Stimulated activated naive CD8-positive, alpha-beta T cell treated with anti-CD3 and anti-CD28 coated beads, Interleukin-15, amount 100 ng/mL, for 72 hours (primary cell): ENCODE measurements at regions not wholly inside any gene's neighbourhood (a gene's known extent, or its start where the extent isn't known, plus 50 kb on each side); places are given as distances from the start of the nearest gene placed in this dataset.
"Not testable (repeated sequence)": the region's sequence is repeated elsewhere in the genome, so short reads cannot be mapped to it uniquely, and the experiment has no call there.

Source experiments
- ATAC-seq: fragments of 150-1000 bp; cut with Tn5 transposase; 2 replicates; pipeline ENCODE4 v1.10.0; 2021; ENCODE audit warnings: mild to moderate bottlenecking, moderate library complexity
- DNase-seq, 2 donors: peaks; one replicate each; pipeline ENCODE4 v3.0.0; 2021 to 2022
- H3K27ac Mint-ChIP-seq, 2 donors: one replicate each; pipeline ENCODE4 v1.8.0; 2022; ENCODE audit warnings: mild to moderate bottlenecking in 2 of 2, mixed read lengths in 2 of 2, moderate library complexity in 2 of 2
- H3K27me3 Mint-ChIP-seq: one replicate; pipeline ENCODE4 v1.8.0; 2022; ENCODE audit warnings: mixed read lengths
- H3K4me1 Mint-ChIP-seq: one replicate; pipeline ENCODE4 v1.8.0; 2022; ENCODE audit warnings: mild to moderate bottlenecking, mixed read lengths
- H3K4me3 Mint-ChIP-seq, 2 donors: one replicate each; pipeline ENCODE4 v1.8.0; 2022; ENCODE audit warnings: mild to moderate bottlenecking in 2 of 2, mixed read lengths in 2 of 2, moderate library complexity in 1 of 2
- H3K9me3 Mint-ChIP-seq, 2 donors: one replicate each; pipeline ENCODE4 v1.8.0; 2022; ENCODE audit warnings: mixed read lengths in 2 of 2

- ATAC-seq = no peak
- no peak overlapping the region for H3K27ac Mint-ChIP-seq
- H3K4me3 Mint-ChIP-seq = no peak overlapping the region
- peaks cover 17 to 38% of the 10 kb centered on the region in 2 donors for H3K9me3 Mint-ChIP-seq
- DNase-seq = no peak
- no peaks in the 10 kb centered on the region for H3K27me3 Mint-ChIP-seq
- no peaks in the 10 kb centered on the region for H3K4me1 Mint-ChIP-seq
Observed at GRCh38 chr13:65310663-65311328, 1919.3 kb downstream of the PCDH9 start.

GRCh38 chr13:65309906-65310305 lies 1920.2 kb downstream of the PCDH9 start:
- no peak for ATAC-seq
- no peak overlapping the region for H3K4me3 Mint-ChIP-seq
- H3K9me3 Mint-ChIP-seq = peaks cover 15 to 32% of the 10 kb centered on the region in 2 donors
- H3K4me1 Mint-ChIP-seq = no peaks in the 10 kb centered on the region
- no peak for DNase-seq
- no peak overlapping the region for H3K27ac Mint-ChIP-seq
- no peaks in the 10 kb centered on the region for H3K27me3 Mint-ChIP-seq

GRCh38 chr13:65308729-65309128 lies 1921.4 kb downstream of the PCDH9 start:
- not testable (repeated sequence) for H3K27me3 Mint-ChIP-seq, H3K4me1 Mint-ChIP-seq, H3K27ac Mint-ChIP-seq, H3K4me3 Mint-ChIP-seq, ATAC-seq, DNase-seq
- peaks cover 6 to 25% of the 10 kb centered on the region in 2 donors for H3K9me3 Mint-ChIP-seq

DNA sequence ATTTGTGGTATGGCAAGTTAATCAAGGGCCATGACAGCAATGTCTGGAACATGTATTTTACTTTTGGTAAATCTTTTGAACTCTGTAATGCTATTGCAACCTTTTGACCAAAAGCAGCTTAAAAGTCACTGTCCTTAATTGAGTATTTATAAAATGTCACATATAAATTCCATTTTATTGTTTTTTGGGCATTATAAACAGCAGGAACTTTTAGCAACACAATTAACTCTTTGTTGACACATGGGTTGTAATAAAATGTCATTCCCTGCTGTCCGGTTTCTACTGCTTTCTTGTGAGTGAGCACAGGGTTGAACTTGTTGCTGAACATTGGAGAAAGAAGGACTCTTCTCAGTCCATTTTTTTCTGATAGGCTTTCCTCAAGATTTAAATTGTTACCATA lies 1923.1 kb downstream of the PCDH9 start:
- H3K27me3 Mint-ChIP-seq = no peaks in the 10 kb centered on the region
- H3K4me1 Mint-ChIP-seq = no peaks in the 10 kb centered on the region
- ATAC-seq (no peak), DNase-seq (no peak)
- peaks cover 6 to 25% of the 10 kb centered on the region in 2 donors for H3K9me3 Mint-ChIP-seq
- H3K27ac Mint-ChIP-seq = no peak overlapping the region
- no peak overlapping the region for H3K4me3 Mint-ChIP-seq

GRCh38 chr13:65302691-65303090 lies 1927.4 kb downstream of the PCDH9 start:
- Mint-ChIP-seq H3K9me3 (peaks cover 0 to 6% of the 10 kb centered on the region in 2 donors), H3K27me3 (no peaks in the 10 kb centered on the region)
- no peak for DNase-seq

DNA sequence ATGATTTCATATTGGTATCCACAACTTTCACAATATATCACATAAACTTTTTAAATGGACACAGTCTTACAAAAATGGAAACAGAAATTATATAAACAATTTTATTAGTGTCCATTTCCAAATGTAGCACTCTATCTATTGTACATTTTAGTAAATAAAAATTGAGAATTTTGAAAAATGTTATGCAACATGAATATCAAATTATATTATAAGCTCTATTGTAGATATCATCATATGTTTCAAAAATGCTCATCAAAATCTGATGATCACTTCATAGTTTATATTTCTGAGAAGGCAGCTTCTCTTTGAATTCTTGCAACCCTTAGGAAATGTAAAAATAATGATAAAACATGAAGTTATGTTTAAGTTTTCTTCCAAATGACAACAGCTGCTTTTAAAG lies 1928.6 kb downstream of the PCDH9 start:
- no peak for ATAC-seq
- Mint-ChIP-seq H3K27me3 (no peaks in the 10 kb centered on the region), H3K4me3 (no peak overlapping the region)

More at GRCh38 chr13:65302691-65303090, 1927.4 kb downstream of the PCDH9 start:
- ATAC-seq = no peak
- H3K27ac Mint-ChIP-seq = no peak overlapping the region
- H3K4me1 Mint-ChIP-seq = no peaks in the 10 kb centered on the region
- H3K4me3 Mint-ChIP-seq = no peak overlapping the region

DNA sequence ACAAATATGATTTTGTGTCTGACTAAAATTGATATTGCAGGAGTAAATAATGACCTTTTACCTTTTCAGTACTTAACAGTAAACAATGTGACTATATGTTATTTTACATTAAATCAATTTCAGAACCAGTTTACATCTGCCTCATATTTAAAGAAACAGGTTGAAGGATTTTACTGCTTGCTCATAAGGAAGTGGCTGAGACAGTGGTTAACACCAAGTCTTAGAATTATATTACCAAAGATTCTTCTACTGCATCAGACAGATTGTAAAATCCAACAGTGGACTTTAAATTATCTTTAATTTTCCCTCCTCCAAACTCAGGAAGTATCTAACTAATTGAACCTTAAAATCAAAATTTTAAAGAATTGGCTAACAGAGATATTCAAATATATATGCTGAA lies 1929.9 kb downstream of the PCDH9 start:
- ATAC-seq (no peak), DNase-seq (no peak)
- Mint-ChIP-seq H3K27me3 (no peaks in the 10 kb centered on the region), H3K9me3 (peaks cover 0 to 6% of the 10 kb centered on the region in 2 donors), H3K4me3 (no peak overlapping the region), H3K4me1 (no peaks in the 10 kb centered on the region), H3K27ac (no peak overlapping the region)

More for the DNA sequence above, 1928.6 kb downstream of the PCDH9 start:
- no peak for DNase-seq
- Mint-ChIP-seq H3K27ac (no peak overlapping the region), H3K9me3 (peaks cover 0 to 6% of the 10 kb centered on the region in 2 donors), H3K4me1 (no peaks in the 10 kb centered on the region)

- Mint-ChIP-seq H3K4me3 (no peak overlapping the region), H3K27ac (no peak overlapping the region), H3K9me3 (peaks cover 0 to 6% of the 10 kb centered on the region in 2 donors), H3K27me3 (no peaks in the 10 kb centered on the region), H3K4me1 (no peaks in the 10 kb centered on the region)
- DNase-seq (no peak), ATAC-seq (no peak)
Observed at GRCh38 chr13:65293530-65294198, 1936.5 kb downstream of the PCDH9 start.

GRCh38 chr13:65292488-65292901 lies 1937.6 kb downstream of the PCDH9 start:
- DNase-seq (no peak), ATAC-seq (no peak)
- no peak overlapping the region for H3K27ac Mint-ChIP-seq
- H3K27me3 Mint-ChIP-seq = no peaks in the 10 kb centered on the region
- H3K9me3 Mint-ChIP-seq = no peaks in the 10 kb centered on the region
- H3K4me1 Mint-ChIP-seq = no peaks in the 10 kb centered on the region
- H3K4me3 Mint-ChIP-seq = no peak overlapping the region

- Mint-ChIP-seq H3K4me3 (no peak overlapping the region), H3K4me1 (no peaks in the 10 kb centered on the region), H3K9me3 (peaks cover 0 to 7% of the 10 kb centered on the region in 2 donors), H3K27ac (no peak overlapping the region), H3K27me3 (no peaks in the 10 kb centered on the region)
- DNase-seq = no peak
- no peak for ATAC-seq
Observed at GRCh38 chr13:65287405-65287804, 1942.7 kb downstream of the PCDH9 start.

DNA sequence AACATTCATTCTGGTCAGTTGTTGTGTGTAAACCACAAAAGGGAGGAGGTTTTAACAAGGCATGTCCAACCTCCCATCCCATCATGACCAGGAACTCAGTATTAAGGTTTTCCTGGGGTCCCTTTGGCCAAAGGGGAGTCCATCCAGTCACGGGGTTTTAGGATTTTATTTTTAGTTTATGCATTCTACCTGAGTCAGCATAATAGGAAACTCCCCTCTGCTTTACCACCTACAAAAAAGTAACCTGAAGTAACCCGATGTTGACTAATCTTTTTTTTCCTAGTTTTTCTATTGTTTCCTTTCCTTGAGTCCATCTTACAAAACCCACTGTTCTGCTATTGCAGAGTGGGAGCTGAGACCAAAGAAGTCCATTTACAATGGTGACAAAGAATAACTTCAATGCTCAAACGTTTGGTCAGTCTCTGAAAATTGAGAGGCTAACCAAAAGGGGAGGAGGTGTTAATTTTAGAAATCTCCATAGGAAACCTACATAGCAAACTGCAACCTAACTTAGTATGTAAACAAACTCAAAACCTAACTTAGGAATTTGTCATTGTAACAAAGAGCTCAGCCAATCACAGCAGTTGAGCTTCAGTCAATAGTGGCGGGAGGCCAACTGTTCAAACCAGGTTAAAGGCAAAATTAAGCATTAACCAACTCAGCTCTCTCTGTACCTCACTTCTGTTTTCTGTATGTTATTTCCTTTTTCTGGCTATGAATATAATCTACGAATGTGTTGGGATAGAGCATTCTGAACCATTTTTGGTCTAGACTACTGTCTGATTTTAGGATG lies 1954.1 kb downstream of the PCDH9 start:
- Mint-ChIP-seq H3K9me3 (peaks cover 13 to 15% of the 10 kb centered on the region in 2 donors), H3K4me3 (no peak overlapping the region), H3K27ac (no peak overlapping the region), H3K27me3 (no peaks in the 10 kb centered on the region), H3K4me1 (no peaks in the 10 kb centered on the region)
- no peak for DNase-seq
- ATAC-seq = no peak

- Mint-ChIP-seq H3K4me3 (no peak overlapping the region), H3K27me3 (no peaks in the 10 kb centered on the region), H3K9me3 (peaks cover 13 to 16% of the 10 kb centered on the region in 2 donors), H3K27ac (no peak overlapping the region), H3K4me1 (no peaks in the 10 kb centered on the region)
- no peak for DNase-seq
- ATAC-seq = no peak
Observed at GRCh38 chr13:65275108-65275507, 1955.0 kb downstream of the PCDH9 start.

DNA sequence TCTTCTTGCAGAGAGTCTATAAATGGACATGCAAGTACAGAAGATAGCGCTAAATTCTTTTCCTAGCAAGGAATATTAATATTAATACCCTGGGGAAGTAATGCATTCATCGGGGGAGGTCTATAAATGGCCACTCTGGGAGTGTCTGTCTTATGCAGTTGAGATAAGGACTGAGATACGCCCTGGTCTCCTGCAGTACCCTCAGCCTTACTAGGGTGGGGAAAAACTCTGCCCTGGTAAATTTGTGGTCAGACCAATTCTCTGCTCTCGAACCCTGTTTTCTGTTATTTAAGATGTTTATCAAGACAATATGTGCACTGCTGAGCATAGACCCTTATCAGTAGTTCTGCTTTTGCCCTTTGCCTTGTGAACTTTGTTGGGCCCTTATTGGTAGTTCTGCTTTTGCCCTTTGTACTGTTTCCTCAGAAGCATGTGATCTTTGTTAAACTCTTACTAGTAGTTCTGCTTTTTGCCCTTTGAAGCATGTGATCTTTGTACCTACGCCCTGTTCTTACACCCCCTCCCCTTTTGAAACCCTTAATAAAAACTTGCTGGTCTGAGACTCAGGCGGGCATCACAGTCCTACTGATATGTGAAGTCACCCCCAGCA lies 1956.2 kb downstream of the PCDH9 start:
- H3K27me3 Mint-ChIP-seq, ATAC-seq, H3K4me1 Mint-ChIP-seq, H3K4me3 Mint-ChIP-seq, DNase-seq, H3K27ac Mint-ChIP-seq: not testable (repeated sequence)
- peaks cover 13 to 16% of the 10 kb centered on the region in 2 donors for H3K9me3 Mint-ChIP-seq

- peaks cover 12 to 13% of the 10 kb centered on the region in 2 donors for H3K9me3 Mint-ChIP-seq
- no peak for DNase-seq
- no peaks in the 10 kb centered on the region for H3K27me3 Mint-ChIP-seq
- no peak for ATAC-seq
- no peaks in the 10 kb centered on the region for H3K4me1 Mint-ChIP-seq
- H3K4me3 Mint-ChIP-seq = no peak overlapping the region
- no peak overlapping the region for H3K27ac Mint-ChIP-seq
Observed at GRCh38 chr13:65268009-65268408, 1962.1 kb downstream of the PCDH9 start.

DNA sequence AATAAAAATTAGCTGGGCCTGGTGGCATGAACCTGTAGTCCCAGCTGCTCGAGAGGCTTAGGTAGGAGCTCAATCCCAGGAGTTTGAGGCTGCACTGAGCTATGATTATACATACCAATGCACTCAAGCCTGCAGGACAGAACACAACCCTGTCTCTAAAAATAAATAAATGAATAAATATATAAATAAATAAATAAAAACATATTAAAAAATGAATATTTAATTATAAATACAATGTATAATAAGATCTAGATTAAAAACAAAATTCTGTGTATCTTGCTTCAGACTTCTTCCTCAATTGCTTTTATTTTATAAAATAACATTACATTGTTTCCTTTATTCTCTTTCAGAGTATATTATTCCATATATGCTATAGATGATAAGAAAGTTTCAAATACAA lies 1964.1 kb downstream of the PCDH9 start:
- Mint-ChIP-seq H3K4me1 (no peaks in the 10 kb centered on the region), H3K27ac (no peak overlapping the region), H3K9me3 (peaks cover 10 to 13% of the 10 kb centered on the region in 2 donors), H3K27me3 (no peaks in the 10 kb centered on the region), H3K4me3 (no peak overlapping the region)
- no peak for DNase-seq
- ATAC-seq = no peak
